Ascending aorta (tissue), 2 donors: ENCODE measurements at regions not wholly inside any gene's neighbourhood (a gene's known extent, or its start where the extent isn't known, plus 50 kb on each side); places are given as distances from the start of the nearest gene placed in this dataset.
A peak's percentile ranks its signal among the peaks of the same experiment; 100 is the strongest.

ENCODE experiments used
- DNase-seq, 2 donors: peaks; one replicate each; pipeline ENCODE4 v3.0.0-alpha.2; 2019; ENCODE audit warnings: low spot score in 2 of 2
- H3K27ac ChIP-seq, 2 donors: fragments of 200-600 bp; sonication (generic); one replicate each; pipeline ENCODE4 v1.5.1; 2016 to 2017; ENCODE audit warnings: mild to moderate bottlenecking in 1 of 2
- H3K27me3 ChIP-seq: fragments of 200-600 bp; sonication (generic); one replicate; pipeline ENCODE4 v1.5.1; 2017
- H3K36me3 ChIP-seq, 2 donors: fragments of 200-600 bp; sonication (generic); one replicate each; pipeline ENCODE4 v1.5.1; 2016
- H3K4me1 ChIP-seq, 2 donors: fragments of 200-600 bp; sonication (generic); one replicate each; pipeline ENCODE4 v1.5.1; 2016 to 2017; ENCODE audit warnings: mild to moderate bottlenecking in 1 of 2
- H3K4me3 ChIP-seq, 2 donors: fragments of 200-600 bp; sonication (generic); one replicate each; pipeline ENCODE4 v1.5.1; 2016 to 2017; ENCODE audit warnings: mild to moderate bottlenecking in 1 of 2
- H3K9me3 ChIP-seq, 2 donors: fragments of 200-600 bp; sonication (generic); one replicate each; pipeline ENCODE4 v1.5.1; 2016
- CTCF ChIP-seq, 3 experiments: fragments of 200-600 bp in 2 of 3; fragments of 450-650 bp in 1 of 3; sonication (generic) in 2 of 3; IDR thresholded peaks; one replicate each; pipeline ENCODE4 v1.5.1; 2016 to 2019; ENCODE audit warnings: antibody characterized with exemption in 3 of 3, mild to moderate bottlenecking in 1 of 3, moderate library complexity in 1 of 3
- intact Hi-C: fragments of 100-400 bp; cut with DNase I; formaldehyde crosslinking; loops from one replicate; pipeline ENCODE4 v1.15.1; 2023

- intact Hi-C loops, result no loop called here
- Histone ChIP-seq H3K4me3 (no peak overlapping the region), H3K27ac (no peak overlapping the region), H3K27me3 (no peaks in the 10 kb centered on the region), H3K4me1 (no peaks in the 10 kb centered on the region), H3K36me3 (no peaks in the 10 kb centered on the region), H3K9me3 (no peaks in the 10 kb centered on the region)
- TF ChIP-seq CTCF (IDR thresholded peaks at IDR 0.05), result no peak
- DNase-seq, result no peak
Observed at GRCh38 chr4:52212702-52213101, 161.6 kb downstream of the SPATA18 start.

- DNase-seq, result no peak
- Histone ChIP-seq H3K36me3 (no peaks in the 10 kb centered on the region), H3K4me3 (no peak overlapping the region), H3K9me3 (no peaks in the 10 kb centered on the region), H3K27ac (no peak overlapping the region), H3K4me1 (peaks cover 0 to 5% of the 10 kb centered on the region in 2 donors), H3K27me3 (no peaks in the 10 kb centered on the region)
- TF ChIP-seq CTCF (IDR thresholded peaks at IDR 0.05), result no peak
- intact Hi-C loops, result loop anchor here (5.0 to 10.0 kb wide), 4 partner anchors 146 to 2003 kb away; no protein-coding TSS in a partner anchor
Observed at GRCh38 chr4:52231526-52231925, 180.4 kb downstream of the SPATA18 start.

- Histone ChIP-seq H3K36me3 (no peaks in the 10 kb centered on the region), H3K4me3 (peak overlapping the region; percentile 31 to 37), H3K27me3 (no peaks in the 10 kb centered on the region), H3K9me3 (no peaks in the 10 kb centered on the region), H3K4me1 (peaks cover 0 to 5% of the 10 kb centered on the region in 2 donors), H3K27ac (no peak overlapping the region)
- DNase-seq, result no peak
- peak; percentile 43 to 71 (median 50) for TF ChIP-seq CTCF (IDR thresholded peaks at IDR 0.05)
- intact Hi-C loops, result loop anchor here (1.0 to 10.0 kb wide), 5 partner anchors 142 to 2000 kb away; no protein-coding TSS in a partner anchor
Observed at GRCh38 chr4:52234561-52235440, 183.7 kb downstream of the SPATA18 start.

- Histone ChIP-seq H3K4me1 (peaks cover 0 to 5% of the 10 kb centered on the region in 2 donors), H3K27ac (no peak overlapping the region), H3K9me3 (no peaks in the 10 kb centered on the region), H3K36me3 (no peaks in the 10 kb centered on the region), H3K27me3 (no peaks in the 10 kb centered on the region), H3K4me3 (no peak overlapping the region)
- intact Hi-C loops, result loop anchor here (10.0 kb wide), 2 partner anchors 479 to 1999 kb away; no protein-coding TSS in a partner anchor
- TF ChIP-seq CTCF (IDR thresholded peaks at IDR 0.05), result no peak
- DNase-seq, result no peak
Observed at GRCh38 chr4:52235552-52236201, 184.6 kb downstream of the SPATA18 start.

GRCh38 chr4:52241916-52242315 is 190.8 kb downstream of the SPATA18 start:
- no peak for DNase-seq
- Histone ChIP-seq H3K9me3 (no peaks in the 10 kb centered on the region), H3K4me3 (no peak overlapping the region), H3K27ac (no peak overlapping the region), H3K27me3 (no peaks in the 10 kb centered on the region), H3K36me3 (no peaks in the 10 kb centered on the region), H3K4me1 (no peaks in the 10 kb centered on the region)
- intact Hi-C loops, result no loop called here
- TF ChIP-seq CTCF (IDR thresholded peaks at IDR 0.05), result no peak
